Stimulated activated CD4-positive, alpha-beta T cell treated with anti-CD3 and anti-CD28 coated beads, TNF-alpha, amount 100 ng/mL, for 48 hours (primary cell): ENCODE measurements at regions not wholly inside any gene's neighbourhood (a gene's known extent, or its start where the extent isn't known, plus 50 kb on each side); places are given as distances from the start of the nearest gene placed in this dataset.
"Not testable (repeated sequence)": the region's sequence is repeated elsewhere in the genome, so short reads cannot be mapped to it uniquely, and the experiment has no call there.

Experiments
- DNase-seq, 3 donors: peaks; one replicate each; pipeline ENCODE4 v3.0.0-alpha.2; 2020; ENCODE audit warnings: low read depth in 3 of 3

GRCh38 chr4:59500103-59500502, 1700.0 kb upstream of the ADGRL3 start:
- no peak for DNase-seq

- DNase-seq: no peak
Measured at GRCh38 chr4:59503731-59504130, 1696.4 kb upstream of the ADGRL3 start.

GRCh38 chr4:59511809-59512208, 1688.3 kb upstream of the ADGRL3 start:
- DNase-seq: not testable (repeated sequence)

GRCh38 chr4:59517007-59517406, 1683.1 kb upstream of the ADGRL3 start:
- DNase-seq: no peak

GRCh38 chr4:59518005-59518823, 1681.9 kb upstream of the ADGRL3 start:
- no peak for DNase-seq

- DNase-seq: no peak
Measured at GRCh38 chr4:59525885-59526284, 1674.2 kb upstream of the ADGRL3 start.

GRCh38 chr4:59535541-59535940, 1664.6 kb upstream of the ADGRL3 start:
- no peak for DNase-seq

- no peak for DNase-seq
Measured at GRCh38 chr4:59536428-59536827, 1663.7 kb upstream of the ADGRL3 start.

GRCh38 chr4:59537246-59537886, 1662.8 kb upstream of the ADGRL3 start:
- DNase-seq: no peak

GRCh38 chr4:59539401-59539800, 1660.7 kb upstream of the ADGRL3 start:
- DNase-seq: no peak

- DNase-seq: no peak
Measured at GRCh38 chr4:59540311-59540710, 1659.8 kb upstream of the ADGRL3 start.

- no peak for DNase-seq
Measured at GRCh38 chr4:59553063-59553720, 1646.9 kb upstream of the ADGRL3 start.

- DNase-seq: no peak
Measured at GRCh38 chr4:59553721-59554091, 1646.4 kb upstream of the ADGRL3 start.

- not testable (repeated sequence) for DNase-seq
Measured at GRCh38 chr4:59556191-59556590, 1643.9 kb upstream of the ADGRL3 start.

- DNase-seq: not testable (repeated sequence)
Measured at GRCh38 chr4:59560141-59560648, 1639.9 kb upstream of the ADGRL3 start.

GRCh38 chr4:59565836-59566235, 1634.3 kb upstream of the ADGRL3 start:
- DNase-seq: no peak

- no peak for DNase-seq
Measured at GRCh38 chr4:59570860-59571476, 1629.2 kb upstream of the ADGRL3 start.

- no peak for DNase-seq
Measured at GRCh38 chr4:59571805-59572430, 1628.2 kb upstream of the ADGRL3 start.

GRCh38 chr4:59583845-59584568, 1616.1 kb upstream of the ADGRL3 start:
- no peak for DNase-seq

- no peak for DNase-seq
Measured at GRCh38 chr4:59597536-59598329, 1602.4 kb upstream of the ADGRL3 start.
